Activated T-helper 9 cell treated with anti-CD3 and anti-CD28 coated beads, Interleukin-2, amount 50 U/mL, for 16 hours (primary cell): ENCODE measurements at regions not wholly inside any gene's neighbourhood (a gene's known extent, or its start where the extent isn't known, plus 50 kb on each side); places are given as distances from the start of the nearest gene placed in this dataset.
"Not testable (repeated sequence)": the region's sequence is repeated elsewhere in the genome, so short reads cannot be mapped to it uniquely, and the experiment has no call there.

ENCODE experiments used
- DNase-seq: peaks from one replicate; pipeline ENCODE4 v3.0.0-alpha.2; 2020; ENCODE audit warnings: low read depth

- DNase-seq = no peak
These were observed 157.4 kb upstream of the TNFAIP3 start for GRCh38 chr6:137709424-137710236.

GRCh38 chr6:137711972-137712371 is 155.1 kb upstream of the TNFAIP3 start:
- DNase-seq = no peak

- no peak for DNase-seq
These were observed 154.5 kb upstream of the TNFAIP3 start for GRCh38 chr6:137712587-137712986.

- no peak for DNase-seq
These were observed 151.4 kb upstream of the TNFAIP3 start for GRCh38 chr6:137715589-137716045.

GRCh38 chr6:137717074-137718073 is 149.7 kb upstream of the TNFAIP3 start:
- DNase-seq = peak; percentile 61

GRCh38 chr6:137718903-137719302 is 148.2 kb upstream of the TNFAIP3 start:
- DNase-seq = not testable (repeated sequence)

GRCh38 chr6:137722749-137723272 is 144.2 kb upstream of the TNFAIP3 start:
- DNase-seq = no peak

- no peak for DNase-seq
These were observed 143.6 kb upstream of the TNFAIP3 start for GRCh38 chr6:137723273-137724017.

GRCh38 chr6:137724018-137724403 is 143.0 kb upstream of the TNFAIP3 start:
- no peak for DNase-seq

GRCh38 chr6:137724495-137725211 is 142.4 kb upstream of the TNFAIP3 start:
- no peak for DNase-seq

- no peak for DNase-seq
These were observed 141.1 kb upstream of the TNFAIP3 start for GRCh38 chr6:137725949-137726348.

- DNase-seq = no peak
These were observed 140.5 kb upstream of the TNFAIP3 start for GRCh38 chr6:137726582-137726981.

- DNase-seq = no peak
These were observed 139.8 kb upstream of the TNFAIP3 start for GRCh38 chr6:137727216-137727765.

GRCh38 chr6:137728386-137729349 is 138.4 kb upstream of the TNFAIP3 start:
- DNase-seq = no peak

- no peak for DNase-seq
These were observed 137.0 kb upstream of the TNFAIP3 start for GRCh38 chr6:137729866-137730629.

GRCh38 chr6:137731600-137731959 is 135.5 kb upstream of the TNFAIP3 start:
- DNase-seq = no peak

GRCh38 chr6:137731960-137732616 is 135.0 kb upstream of the TNFAIP3 start:
- DNase-seq = no peak

- no peak for DNase-seq
These were observed 133.7 kb upstream of the TNFAIP3 start for GRCh38 chr6:137733372-137733771.
